Caco-2 (cell line): ENCODE measurements at regions not wholly inside any gene's neighbourhood (a gene's known extent, or its start where the extent isn't known, plus 50 kb on each side); places are given as distances from the start of the nearest gene placed in this dataset.

Experiments used
- BruUV-seq: library from RNA; stranded (reverse); fragments of 400-500 nt; replicated peaks from 2 replicates; lab custom pipeline; 2021; lab: Mats Ljungman, UMichigan
- CTCF ChIA-PET: fragments of 300-600 bp; sonication (Branson Sonifier 250); formaldehyde crosslinking; loops from one replicate; lab custom pipeline; 2022; ENCODE audit warnings: antibody characterized with exemption; lab: Charles Lee
- POLR2A ChIA-PET: fragments of 300-600 bp; sonication (Branson Sonifier 250); formaldehyde crosslinking; loops from one replicate; lab custom pipeline; 2022; ENCODE audit warnings: antibody characterized with exemption; lab: Charles Lee
- DNase-seq, 2 experiments: peaks; one replicate each; pipeline versions ENCODE4 v3.0.0 to v3.0.0-alpha.2; 2020 to 2022
- H3K27me3 ChIP-seq: replicated peaks from 2 replicates; pipeline ENCODE4 v1.6.0; 2011; ENCODE audit warnings: low read length; ENCODE audit not compliant: control insufficient read depth, insufficient read depth
- H3K36me3 ChIP-seq: 2 replicates; pipeline ENCODE4 v1.5.1; 2011; ENCODE audit warnings: low read length; ENCODE audit not compliant: control insufficient read depth, insufficient read depth
- H3K4me1 ChIP-seq: fragments of 250-450 bp; sonication (Bioruptor Pico); 2 replicates; pipeline ENCODE4 v1.5.1; 2020; ENCODE audit warnings: mild to moderate bottlenecking
- H3K4me3 ChIP-seq: 2 replicates; pipeline ENCODE4 v1.5.1; 2011; ENCODE audit warnings: low read depth, mild to moderate bottlenecking, control low read depth, low read length
- H3K9me3 ChIP-seq: fragments of 250-450 bp; sonication (Bioruptor Pico); 2 replicates; pipeline ENCODE4 v1.5.1; 2020; ENCODE audit warnings: mild to moderate bottlenecking, moderate library complexity
- H3K27ac Mint-ChIP-seq: one replicate; pipeline ENCODE4 v1.8.0; 2022; ENCODE audit warnings: mixed read lengths; ENCODE audit not compliant: unreplicated experiment
- H3K27me3 Mint-ChIP-seq: one replicate; pipeline ENCODE4 v1.8.0; 2022; ENCODE audit warnings: mixed read lengths; ENCODE audit not compliant: insufficient read depth, unreplicated experiment
- H3K36me3 Mint-ChIP-seq: one replicate; pipeline ENCODE4 v1.8.0; 2022; ENCODE audit warnings: mild to moderate bottlenecking, mixed read lengths; ENCODE audit not compliant: insufficient read depth, unreplicated experiment
- H3K4me1 Mint-ChIP-seq: one replicate; pipeline ENCODE4 v1.8.0; 2022; ENCODE audit warnings: low read depth, mixed read lengths; ENCODE audit not compliant: unreplicated experiment
- H3K4me3 Mint-ChIP-seq: one replicate; pipeline ENCODE4 v1.8.0; 2022; ENCODE audit warnings: mild to moderate bottlenecking, moderate library complexity, mixed read lengths; ENCODE audit not compliant: unreplicated experiment
- H3K9me3 Mint-ChIP-seq: one replicate; pipeline ENCODE4 v1.8.0; 2022; ENCODE audit warnings: mixed read lengths; ENCODE audit not compliant: unreplicated experiment
- intact Hi-C: fragments of 100-400 bp; cut with micrococcal nuclease; formaldehyde crosslinking; loops from one replicate; pipeline ENCODE4 v1.10.0; 2022; ENCODE audit not compliant: unreplicated experiment
- TF ChIP-seq, protein P1 (sequence below), 2 experiments: fragments of 200-600 bp in 1 of 2; IDR thresholded peaks; 1 replicate in 1 of 2; 2 replicates in 1 of 2; pipeline versions ENCODE4 v1.5.1 to v1.8.0; 2011 to 2022; ENCODE audit warnings: antibody characterized with exemption in 1 of 2, control low read depth in 1 of 2, inconsistent platforms in 1 of 2, low read depth in 1 of 2, low read length in 1 of 2, mild to moderate bottlenecking in 1 of 2, moderate library complexity in 1 of 2; ENCODE audit not compliant: insufficient read depth in 1 of 2, severe bottlenecking in 1 of 2, unreplicated experiment in 1 of 2

- H3K27me3 Mint-ChIP-seq: peaks cover 17% of the 10 kb centered on the region
- Histone ChIP-seq H3K4me3 (no peak overlapping the region), H3K4me1 (no peaks in the 10 kb centered on the region), H3K9me3 (no peaks in the 10 kb centered on the region), H3K36me3 (no peaks in the 10 kb centered on the region), H3K27me3 (no peaks in the 10 kb centered on the region)
- intact Hi-C loops: loop anchor here (10.0 kb wide), 2 partner anchors 110 to 270 kb away; partner anchors contain the start of gene KCTD1
- H3K36me3 Mint-ChIP-seq: no peaks in the 10 kb centered on the region
- POLR2A ChIA-PET: no interaction called here
- no peaks in the 10 kb centered on the region for H3K4me1 Mint-ChIP-seq
- H3K4me3 Mint-ChIP-seq: peak overlapping the region; percentile 51
- TF ChIP-seq, protein P1, sequence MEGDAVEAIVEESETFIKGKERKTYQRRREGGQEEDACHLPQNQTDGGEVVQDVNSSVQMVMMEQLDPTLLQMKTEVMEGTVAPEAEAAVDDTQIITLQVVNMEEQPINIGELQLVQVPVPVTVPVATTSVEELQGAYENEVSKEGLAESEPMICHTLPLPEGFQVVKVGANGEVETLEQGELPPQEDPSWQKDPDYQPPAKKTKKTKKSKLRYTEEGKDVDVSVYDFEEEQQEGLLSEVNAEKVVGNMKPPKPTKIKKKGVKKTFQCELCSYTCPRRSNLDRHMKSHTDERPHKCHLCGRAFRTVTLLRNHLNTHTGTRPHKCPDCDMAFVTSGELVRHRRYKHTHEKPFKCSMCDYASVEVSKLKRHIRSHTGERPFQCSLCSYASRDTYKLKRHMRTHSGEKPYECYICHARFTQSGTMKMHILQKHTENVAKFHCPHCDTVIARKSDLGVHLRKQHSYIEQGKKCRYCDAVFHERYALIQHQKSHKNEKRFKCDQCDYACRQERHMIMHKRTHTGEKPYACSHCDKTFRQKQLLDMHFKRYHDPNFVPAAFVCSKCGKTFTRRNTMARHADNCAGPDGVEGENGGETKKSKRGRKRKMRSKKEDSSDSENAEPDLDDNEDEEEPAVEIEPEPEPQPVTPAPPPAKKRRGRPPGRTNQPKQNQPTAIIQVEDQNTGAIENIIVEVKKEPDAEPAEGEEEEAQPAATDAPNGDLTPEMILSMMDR (IDR thresholded peaks at IDR 0.05; ENCODE audit: insufficient read depth in 1 of 2, low read depth in 1 of 2, low read length in 1 of 2, severe bottlenecking in 1 of 2, unreplicated experiment in 1 of 2): no peak
- no TSS peak for BruUV-seq
- CTCF ChIA-PET: no interaction called here
- H3K9me3 Mint-ChIP-seq: no peaks in the 10 kb centered on the region
- no peak for DNase-seq
- no peak overlapping the region for H3K27ac Mint-ChIP-seq
These were observed 106.5 kb upstream of the KCTD1 start for GRCh38 chr18:26654616-26655524.

- Mint-ChIP-seq H3K27me3 (peaks cover 15% of the 10 kb centered on the region), H3K9me3 (no peaks in the 10 kb centered on the region), H3K4me1 (no peaks in the 10 kb centered on the region), H3K36me3 (no peaks in the 10 kb centered on the region), H3K27ac (no peak overlapping the region), H3K4me3 (no peak overlapping the region)
- Histone ChIP-seq H3K4me3 (no peak overlapping the region), H3K9me3 (no peaks in the 10 kb centered on the region), H3K4me1 (no peaks in the 10 kb centered on the region), H3K36me3 (no peaks in the 10 kb centered on the region), H3K27me3 (no peaks in the 10 kb centered on the region)
- CTCF ChIA-PET: interaction anchor here (0.5 kb wide), 1 partner anchor 347 kb away, joined by 3 read pairs; no protein-coding TSS in a partner anchor
- POLR2A ChIA-PET: no interaction called here
- intact Hi-C loops: loop anchor here (10.0 kb wide), 2 partner anchors 109 to 269 kb away; partner anchors contain the start of gene KCTD1
- DNase-seq: no peak
- TF ChIP-seq, protein P1 (IDR thresholded peaks at IDR 0.05; ENCODE audit: insufficient read depth in 1 of 2, low read depth in 1 of 2, low read length in 1 of 2, severe bottlenecking in 1 of 2, unreplicated experiment in 1 of 2): no peak
- no TSS peak for BruUV-seq
These were observed 105.7 kb upstream of the KCTD1 start for GRCh38 chr18:26653943-26654615.

DNA sequence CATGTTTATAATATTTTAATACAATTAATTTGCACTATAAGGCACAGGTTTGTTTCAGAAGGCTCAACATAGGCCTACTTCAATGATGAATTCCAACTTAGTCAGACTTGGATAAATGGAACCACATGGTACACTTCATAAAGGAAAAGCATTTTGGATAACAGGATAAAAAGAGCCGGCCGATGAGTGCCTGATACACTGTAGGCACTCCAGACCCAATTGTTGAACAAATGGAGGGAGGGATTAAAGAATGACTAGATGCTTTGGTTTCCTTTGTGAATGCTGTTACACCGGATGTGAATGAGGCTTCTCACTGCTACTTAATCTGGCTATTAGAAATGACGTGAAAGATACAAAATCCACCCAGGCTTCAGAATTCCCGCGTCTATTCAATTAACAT lies 104.1 kb upstream of the KCTD1 start:
- H3K4me3 Mint-ChIP-seq: no peak overlapping the region
- no peaks in the 10 kb centered on the region for H3K9me3 ChIP-seq
- H3K27me3 ChIP-seq: no peaks in the 10 kb centered on the region
- intact Hi-C loops: loop anchor here (10.0 kb wide), 2 partner anchors 108 to 268 kb away; partner anchors contain the start of gene KCTD1
- TF ChIP-seq, protein P1 (IDR thresholded peaks at IDR 0.05; ENCODE audit: insufficient read depth in 1 of 2, low read depth in 1 of 2, low read length in 1 of 2, severe bottlenecking in 1 of 2, unreplicated experiment in 1 of 2): no peak
- H3K27ac Mint-ChIP-seq: no peak overlapping the region
- H3K9me3 Mint-ChIP-seq: no peaks in the 10 kb centered on the region
- H3K4me1 ChIP-seq: no peaks in the 10 kb centered on the region
- H3K36me3 ChIP-seq: no peaks in the 10 kb centered on the region
- POLR2A ChIA-PET: no interaction called here
- CTCF ChIA-PET: no interaction called here
- H3K4me1 Mint-ChIP-seq: no peaks in the 10 kb centered on the region
- no TSS peak for BruUV-seq
- no peak overlapping the region for H3K4me3 ChIP-seq
- peaks cover 13% of the 10 kb centered on the region for H3K27me3 Mint-ChIP-seq
- DNase-seq: no peak
- no peaks in the 10 kb centered on the region for H3K36me3 Mint-ChIP-seq
